ENCODE measurements at regions not wholly inside any gene's neighbourhood (a gene's known extent, or its start where the extent isn't known, plus 50 kb on each side); places are given as distances from the start of the nearest gene placed in this dataset.
"Not testable (repeated sequence)": the region's sequence is repeated elsewhere in the genome, so short reads cannot be mapped to it uniquely, and the experiment has no call there.

DNA sequence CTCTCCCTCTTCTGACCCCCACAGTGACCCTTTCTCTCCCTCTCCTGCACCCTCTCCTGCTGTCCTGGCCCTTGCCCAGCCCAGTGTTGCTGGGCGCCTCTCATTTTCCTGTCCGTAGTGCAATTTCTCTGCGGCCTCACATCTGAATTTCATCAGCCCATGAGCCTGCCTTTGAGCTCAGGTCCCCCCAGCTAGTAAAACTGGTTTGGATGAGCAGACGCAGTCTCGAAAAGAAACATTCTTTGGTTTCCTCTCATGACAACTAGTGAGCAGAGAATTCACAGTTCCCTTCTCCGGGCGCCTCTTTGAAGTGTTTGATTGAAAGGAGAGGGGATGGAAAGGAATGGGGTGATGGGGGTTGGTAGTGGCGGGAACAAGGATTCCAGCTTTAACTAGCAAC, 126.0 kb upstream of the CADM1 start:
- DNase-seq: no peak

GRCh38 chr11:115629456-115630015, 125.3 kb upstream of the CADM1 start:
- DNase-seq: no peak

DNA sequence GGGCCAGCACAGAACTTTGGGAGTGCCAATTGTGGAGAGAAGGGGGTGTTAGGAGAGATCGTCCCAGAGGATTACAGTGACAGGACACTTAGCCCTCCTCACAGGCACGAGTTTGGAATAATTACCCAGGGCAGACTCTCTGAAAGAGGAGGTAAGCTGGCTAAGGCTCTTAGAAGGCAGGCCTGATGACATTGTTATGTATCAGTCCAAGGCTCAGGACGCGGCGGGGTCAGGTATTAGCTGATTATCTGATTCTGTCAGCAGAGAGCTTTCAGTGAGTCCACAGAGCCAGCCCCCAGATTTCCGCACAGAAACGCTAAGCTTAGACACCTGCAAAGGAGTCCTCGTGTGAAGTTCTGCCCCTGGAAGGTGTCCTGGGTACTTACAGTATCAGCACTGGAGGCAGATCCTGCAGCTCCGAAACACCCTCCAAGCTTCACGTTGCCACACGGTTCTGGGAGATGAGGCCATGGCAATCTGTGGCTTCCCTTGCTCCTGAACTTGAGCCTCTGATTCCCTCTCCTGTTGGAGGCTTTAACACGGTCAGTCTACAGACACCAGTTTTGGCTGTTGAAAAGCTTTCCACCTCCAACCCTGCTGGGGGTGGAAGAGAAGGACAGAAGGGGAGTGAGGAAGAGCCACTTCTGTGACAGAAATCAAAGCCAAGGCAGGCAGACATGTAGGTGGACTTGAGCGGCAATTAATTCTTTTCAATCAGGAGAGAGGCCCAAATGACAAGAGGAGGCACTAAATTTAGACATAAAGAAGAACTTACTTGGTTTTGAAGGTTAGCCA, 123.6 kb upstream of the CADM1 start:
- no peak for DNase-seq

DNA sequence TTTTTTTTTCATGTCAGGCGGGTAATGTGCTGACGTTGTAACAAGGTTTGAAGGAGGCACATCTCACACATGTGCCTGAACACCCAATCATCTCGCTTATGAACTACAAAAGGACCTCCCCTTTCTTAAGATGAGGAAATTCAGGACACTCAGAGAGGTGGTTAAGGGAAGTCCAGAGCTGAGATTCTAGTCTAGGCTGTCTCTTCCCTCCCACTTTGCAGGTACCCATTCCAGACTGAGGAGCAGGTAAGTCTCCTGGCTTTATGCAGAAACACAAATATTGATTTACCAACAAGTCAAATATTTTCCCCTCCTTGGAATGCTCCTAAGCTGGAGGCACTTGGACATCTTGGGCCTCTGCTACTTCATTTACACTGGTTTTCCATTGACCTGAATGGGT, 122.9 kb upstream of the CADM1 start:
- DNase-seq: no peak

DNA sequence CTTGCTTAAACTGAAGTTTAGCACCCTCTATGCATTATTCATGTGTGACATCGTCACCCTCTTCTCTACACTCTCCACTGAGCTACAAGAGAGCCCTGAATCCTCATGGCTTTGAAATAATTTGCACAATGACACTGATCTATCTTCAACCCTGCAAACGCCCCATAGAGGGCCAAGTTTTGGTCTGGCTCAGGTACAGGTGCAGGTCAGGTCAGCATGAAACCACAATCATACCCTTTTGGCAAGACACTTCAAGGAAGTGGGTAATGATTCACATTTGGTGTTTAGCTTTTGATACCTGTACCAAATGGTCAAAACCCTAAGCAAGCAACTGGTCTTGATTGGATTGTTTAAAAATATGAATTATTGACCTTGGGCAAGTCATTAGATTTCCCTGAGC, 122.2 kb upstream of the CADM1 start:
- no peak for DNase-seq

DNA sequence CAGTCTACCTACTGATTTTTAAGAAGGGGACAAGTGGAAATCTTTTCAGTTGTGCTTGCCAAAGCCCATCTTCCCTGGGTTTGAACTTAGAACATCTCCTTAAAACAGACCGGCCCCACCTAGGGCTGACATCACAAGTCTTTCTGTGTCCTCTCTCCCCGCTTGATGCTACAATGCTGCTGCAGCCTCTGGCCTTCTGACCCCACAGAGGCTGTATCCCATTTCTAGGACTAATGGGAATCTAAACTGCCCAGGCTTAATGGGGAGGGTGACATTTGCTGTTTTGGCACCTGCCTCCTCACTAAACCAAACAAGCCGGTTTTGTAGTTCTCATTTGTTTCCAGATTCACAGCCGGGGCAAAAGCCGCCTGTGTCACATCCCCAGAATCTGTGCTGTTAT, 121.3 kb upstream of the CADM1 start:
- DNase-seq: no peak

DNA sequence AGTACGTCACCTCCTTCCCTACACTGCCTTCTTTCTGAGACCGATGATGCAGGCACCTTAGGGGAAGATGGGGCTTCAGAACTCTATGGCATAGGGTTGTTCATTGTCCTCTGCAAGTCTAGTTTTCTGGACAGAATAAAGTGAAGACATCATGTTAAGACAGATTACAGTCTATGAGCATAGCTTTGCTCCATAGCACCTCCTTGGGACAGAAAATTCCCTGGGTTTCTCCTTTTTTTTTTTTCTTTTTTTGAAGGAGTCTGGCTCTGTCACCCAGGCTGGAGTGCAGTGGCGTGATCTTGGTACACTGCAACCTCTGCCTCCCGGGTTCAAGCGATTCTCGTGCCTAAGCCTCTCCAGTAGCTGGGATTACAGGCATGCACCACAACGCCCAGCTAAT, 119.8 kb upstream of the CADM1 start:
- no peak for DNase-seq

DNA sequence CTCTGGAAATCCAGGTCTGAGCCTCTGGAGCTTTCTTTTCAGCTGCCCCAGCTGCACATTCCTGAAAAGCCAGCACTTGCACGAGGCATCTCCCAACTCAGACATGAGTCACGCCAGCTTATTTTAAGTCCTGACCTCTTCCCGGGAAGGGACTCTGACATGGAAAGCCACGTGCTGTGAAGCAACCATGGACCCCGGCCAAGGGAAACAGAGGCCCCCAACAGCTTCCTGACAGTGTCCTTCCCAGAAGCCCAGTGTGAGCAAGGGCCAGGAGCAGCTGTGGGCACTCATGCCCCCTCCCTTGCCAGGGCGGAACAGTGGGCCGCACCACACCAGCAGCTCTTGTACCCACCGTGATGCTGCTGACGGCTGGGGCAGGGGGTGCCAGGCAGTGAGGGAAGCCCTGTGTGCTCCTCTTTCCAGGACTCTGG, 118.8 kb upstream of the CADM1 start:
- DNase-seq: no peak

DNA sequence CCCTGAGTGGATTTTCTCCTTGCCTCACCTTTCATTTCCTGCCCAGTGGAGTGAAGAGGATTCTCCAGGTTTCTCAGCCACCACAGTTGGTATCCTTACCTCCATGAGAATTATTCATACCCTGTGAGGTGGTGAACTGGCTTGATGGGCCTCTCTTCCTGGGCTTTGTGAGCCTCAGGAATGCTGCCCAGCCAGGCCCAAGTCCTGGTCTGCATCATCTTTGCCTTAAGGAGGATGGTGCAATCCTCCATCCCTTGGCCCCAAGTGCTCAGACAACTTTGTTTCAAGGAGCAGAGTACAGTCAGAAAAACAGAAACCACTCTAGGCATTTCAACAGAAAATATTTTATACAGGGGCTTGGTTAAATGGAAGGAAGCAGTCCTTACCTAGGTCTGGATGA, 114.2 kb upstream of the CADM1 start:
- DNase-seq: no peak

DNA sequence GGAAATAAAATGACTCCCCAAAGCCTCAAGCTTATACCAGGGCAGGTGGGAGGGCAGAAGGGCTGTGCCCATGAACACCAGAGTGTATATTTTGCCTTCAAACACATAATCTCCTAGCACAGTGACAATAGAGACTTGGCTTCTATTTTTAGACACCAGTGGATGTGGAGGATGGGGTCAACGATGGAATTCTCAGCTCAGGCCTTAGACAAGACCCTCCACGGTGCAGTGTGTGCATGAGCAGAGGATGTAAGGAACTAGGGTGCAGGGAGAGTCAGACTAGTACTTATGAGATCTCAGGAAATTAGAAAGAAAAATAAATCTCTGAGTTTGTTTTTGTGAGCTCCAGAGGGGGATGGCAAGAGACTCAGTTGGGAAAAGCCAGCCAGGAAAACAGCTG, 113.6 kb upstream of the CADM1 start:
- no peak for DNase-seq

DNA sequence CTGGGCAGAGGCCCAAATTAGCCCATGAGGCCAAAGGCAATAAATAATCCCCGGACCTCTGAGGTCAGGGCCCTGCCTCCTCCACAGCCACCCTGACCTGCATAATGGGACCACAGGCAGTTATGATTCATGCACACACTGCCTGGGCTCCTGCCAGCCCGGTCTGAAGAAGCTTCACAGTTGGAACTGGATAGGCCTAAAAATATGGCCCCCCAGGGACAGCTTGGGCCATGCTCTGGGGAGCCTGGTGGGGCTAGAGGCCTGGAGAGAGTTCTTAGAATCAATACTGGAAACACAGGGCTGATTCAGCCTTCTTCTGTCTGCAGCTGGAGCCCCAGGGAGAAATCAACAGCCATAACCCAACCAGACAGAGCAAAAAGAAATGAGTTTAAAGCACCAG, 112.8 kb upstream of the CADM1 start:
- no peak for DNase-seq

DNA sequence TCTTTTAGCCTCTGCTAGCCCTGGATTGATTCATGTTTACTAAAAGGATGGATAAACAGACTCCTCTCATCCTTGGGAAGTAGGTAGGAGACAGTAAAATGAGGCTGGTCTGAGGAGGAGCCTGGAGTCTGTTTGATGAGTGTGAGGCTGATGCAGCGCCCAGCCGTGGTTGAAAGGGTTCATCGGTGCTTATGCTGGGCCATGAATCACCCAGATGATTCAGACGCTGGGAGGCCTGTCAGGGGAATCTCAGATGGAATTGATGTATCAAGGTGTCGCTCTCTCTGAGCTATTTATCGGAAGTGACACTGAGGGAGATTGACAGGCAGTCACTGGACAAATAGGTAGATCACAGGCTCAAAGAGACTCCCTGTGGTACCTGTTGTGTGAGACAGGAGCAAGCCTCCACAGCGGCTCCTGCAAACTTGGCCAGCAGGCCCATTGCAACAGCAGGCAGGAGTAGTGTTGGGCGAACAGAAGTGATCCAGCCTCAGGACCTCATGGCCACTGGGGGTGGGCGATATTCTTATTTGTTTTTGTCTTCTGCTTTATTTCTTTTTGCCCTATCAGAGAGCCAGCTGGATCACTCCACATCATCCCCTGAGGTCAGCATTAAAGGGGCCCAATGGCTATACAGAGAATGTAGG, 109.9 kb upstream of the CADM1 start:
- no peak for DNase-seq

DNA sequence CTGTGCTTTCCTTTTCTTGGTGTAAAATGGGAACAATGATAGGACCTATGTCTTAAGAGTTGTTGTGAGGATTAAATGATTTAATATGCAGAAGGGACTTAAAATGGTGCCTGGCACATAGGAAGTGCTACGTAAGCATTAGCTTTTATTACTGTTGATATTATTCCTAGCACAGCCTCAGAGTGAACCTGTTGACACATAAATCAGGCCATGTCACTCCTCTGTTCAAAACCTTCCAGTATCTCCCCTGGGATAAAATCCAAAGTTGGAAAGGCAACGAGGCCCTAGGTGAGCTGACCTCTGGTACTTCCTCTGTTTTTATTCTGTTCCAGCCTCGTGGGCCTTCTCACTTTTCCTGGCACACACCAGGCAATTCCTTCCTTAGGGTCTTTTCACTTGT, 108.8 kb upstream of the CADM1 start:
- no peak for DNase-seq

- no peak for DNase-seq
Measured at GRCh38 chr11:115612046-115612730, 108.0 kb upstream of the CADM1 start.

GRCh38 chr11:115611343-115611742, 107.1 kb upstream of the CADM1 start:
- no peak for DNase-seq

DNA sequence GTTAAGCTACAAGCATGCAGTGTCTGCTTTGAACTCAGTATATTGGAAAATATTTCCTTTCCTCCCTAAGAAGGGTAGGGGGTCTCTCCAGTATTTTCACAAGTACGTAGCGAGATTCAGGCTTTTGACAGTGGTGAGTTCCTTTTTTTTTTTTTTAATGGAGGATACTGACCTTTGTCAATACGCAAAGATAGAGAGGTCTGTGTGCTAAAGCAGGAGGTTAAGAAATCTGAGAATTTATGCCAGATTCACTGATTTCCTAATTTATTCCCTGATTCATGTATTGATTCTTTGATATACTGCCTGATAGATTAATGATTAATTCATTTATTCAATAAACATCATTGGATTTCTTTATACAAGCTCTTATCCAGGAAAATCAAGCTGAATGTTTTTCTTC, 106.7 kb upstream of the CADM1 start:
- DNase-seq: no peak

- DNase-seq: not testable (repeated sequence)
Measured at GRCh38 chr11:115610234-115610633, 106.0 kb upstream of the CADM1 start.

DNA sequence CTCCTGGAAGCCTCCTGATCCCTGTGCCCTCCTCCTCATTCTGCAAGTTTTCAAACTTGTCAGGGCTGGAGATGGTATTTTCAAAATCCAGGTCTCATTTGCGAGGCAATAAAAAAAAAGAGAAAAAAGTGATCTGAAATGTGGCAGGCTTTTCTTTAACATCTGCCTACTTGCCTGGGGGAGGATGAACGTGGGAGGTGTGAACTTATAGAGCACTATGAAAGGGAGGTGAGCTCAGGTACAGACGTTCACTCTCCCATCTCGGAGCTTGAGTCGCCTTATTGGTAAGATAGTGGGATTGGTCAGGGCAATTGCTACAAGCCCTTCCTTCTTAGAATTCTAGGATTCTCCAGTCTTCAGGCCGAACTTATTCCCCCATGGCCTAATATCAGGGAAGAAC, 104.8 kb upstream of the CADM1 start:
- DNase-seq: no peak

GRCh38 chr11:115607621-115608221, 103.5 kb upstream of the CADM1 start:
- no peak for DNase-seq

- DNase-seq: no peak
Measured at GRCh38 chr11:115606498-115607220, 102.4 kb upstream of the CADM1 start.

DNA sequence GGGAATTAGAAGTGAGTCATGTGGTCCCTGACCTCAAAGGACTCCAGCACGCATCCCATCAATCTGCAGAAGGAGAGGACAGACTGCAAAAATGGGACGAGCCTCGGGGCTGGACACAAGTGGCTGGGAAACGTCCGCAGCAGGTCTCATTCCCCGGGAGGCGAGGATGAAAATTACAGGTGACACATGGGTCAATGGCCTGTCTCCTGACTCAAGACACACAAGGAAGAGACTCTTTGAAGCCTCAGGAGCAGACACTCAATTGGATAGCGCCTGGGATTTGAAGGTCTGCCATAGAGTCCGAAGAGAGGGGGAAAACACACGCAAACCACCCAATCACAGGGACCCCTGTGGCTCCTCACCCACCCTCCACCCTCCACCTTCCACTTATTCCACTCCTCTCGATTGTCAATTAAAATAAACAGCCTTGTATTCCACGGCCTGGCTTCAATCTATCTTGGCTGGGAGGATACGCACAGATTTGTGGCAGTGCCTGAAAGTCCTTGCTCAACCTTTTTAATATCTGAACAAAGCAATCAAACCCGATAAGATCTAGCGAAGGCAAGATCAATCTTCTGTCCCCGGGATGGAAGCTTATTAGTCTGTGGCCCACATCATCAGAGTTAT, 101.8 kb upstream of the CADM1 start:
- no peak for DNase-seq

- not testable (repeated sequence) for DNase-seq
Measured at GRCh38 chr11:115605397-115605796, 101.2 kb upstream of the CADM1 start.
